Neural cell (in vitro differentiated cells): ENCODE measurements at regions not wholly inside any gene's neighbourhood (a gene's known extent, or its start where the extent isn't known, plus 50 kb on each side); places are given as distances from the start of the nearest gene placed in this dataset.

Experiments
- H2AFZ ChIP-seq: fragments of 200-600, 300-800 bp; sonication (generic), shearing (Covaris generic); 2 replicates; pipeline ENCODE4 v1.6.0; 2014; ENCODE audit warnings: low read depth, mild to moderate bottlenecking, antibody characterized with exemption, low read length, moderate library complexity
- H3F3A ChIP-seq: fragments of 200-600 bp; shearing (Covaris generic); 2 replicates; pipeline ENCODE4 v1.6.1; 2016; ENCODE audit warnings: mild to moderate bottlenecking, moderate library complexity, mixed read lengths, antibody characterized with exemption, low read length; ENCODE audit not compliant: insufficient read depth, poor library complexity, severe bottlenecking
- H3K27ac ChIP-seq: fragments of 200-600, 300-800 bp; sonication (generic), shearing (Covaris generic); 2 replicates; pipeline ENCODE4 v1.5.1; 2014; ENCODE audit warnings: mild to moderate bottlenecking, low read length, moderate library complexity
- H3K27me3 ChIP-seq: fragments of 300-800, 200-600 bp; sonication (generic), shearing (Covaris generic); 2 replicates; pipeline ENCODE4 v1.6.0; 2014; ENCODE audit warnings: mild to moderate bottlenecking, low read depth, low read length, moderate library complexity; ENCODE audit not compliant: insufficient read depth
- H3K36me3 ChIP-seq: fragments of 300-800, 200-600 bp; sonication (generic), shearing (Covaris generic); 2 replicates; pipeline ENCODE4 v1.5.1; 2014; ENCODE audit warnings: mild to moderate bottlenecking, antibody characterized with exemption, low read length, moderate library complexity; ENCODE audit not compliant: insufficient read depth
- H3K4me2 ChIP-seq: fragments of 300-800, 200-600 bp; sonication (generic), shearing (Covaris generic); 2 replicates; pipeline ENCODE4 v1.6.0; 2014; ENCODE audit warnings: mild to moderate bottlenecking, low read length
- H3K4me3 ChIP-seq: fragments of 300-800, 200-600 bp; sonication (generic), shearing (Covaris generic); 2 replicates; pipeline ENCODE4 v1.5.1; 2014; ENCODE audit warnings: mild to moderate bottlenecking, low read length, moderate library complexity
- H3K79me2 ChIP-seq: fragments of 200-600 bp; shearing (Covaris generic); replicated peaks from 2 replicates; pipeline ENCODE4 v1.6.0; 2014; ENCODE audit warnings: mild to moderate bottlenecking, low read length, moderate library complexity; ENCODE audit not compliant: insufficient read depth
- H3K9ac ChIP-seq: fragments of 300-800, 200-600 bp; sonication (generic), shearing (Covaris generic); 2 replicates; pipeline ENCODE4 v1.6.1; 2016; ENCODE audit warnings: mild to moderate bottlenecking, low read length, mixed read lengths
- H3K9me2 ChIP-seq: fragments of 200-600 bp; shearing (Covaris generic); 2 replicates; pipeline ENCODE4 v1.6.1; 2016; ENCODE audit warnings: mild to moderate bottlenecking, low read length, mixed read lengths; ENCODE audit not compliant: insufficient read depth
- H3K9me3 ChIP-seq: fragments of 200-600, 300-800 bp; sonication (generic), shearing (Covaris generic); 2 replicates; pipeline ENCODE4 v1.6.1; 2016; ENCODE audit warnings: mild to moderate bottlenecking, mixed run types, low read length, moderate library complexity, mixed read lengths
- H4K20me1 ChIP-seq: fragments of 200-600 bp; shearing (Covaris generic); 2 replicates; pipeline ENCODE4 v1.6.1; 2016; ENCODE audit warnings: mild to moderate bottlenecking, mixed run types; ENCODE audit not compliant: insufficient read depth
- CTCF ChIP-seq: fragments of 450-650 bp; IDR thresholded peaks from 2 replicates; pipeline ENCODE4 v1.5.1; 2014; ENCODE audit warnings: antibody characterized with exemption, mild to moderate bottlenecking, moderate library complexity; ENCODE audit not compliant: poor library complexity, severe bottlenecking
- EP300 ChIP-seq: fragments of 450-650 bp; conservative IDR thresholded peaks from 2 replicates; pipeline ENCODE4 v1.6.1; 2014; ENCODE audit warnings: antibody characterized with exemption, mild to moderate bottlenecking, moderate library complexity; ENCODE audit not compliant: poor library complexity, severe bottlenecking
- EZH2 ChIP-seq: fragments of 200-600, 300-800 bp; shearing (Covaris generic), sonication (generic); IDR thresholded peaks from 2 replicates; pipeline ENCODE4 v1.6.1; 2014; ENCODE audit warnings: antibody characterized with exemption, low read length, borderline replicate concordance, mild to moderate bottlenecking; ENCODE audit not compliant: insufficient read depth, poor library complexity, severe bottlenecking
- MXI1 ChIP-seq: fragments of 450-650 bp; conservative IDR thresholded peaks from 2 replicates; pipeline ENCODE4 v1.6.1; 2014; ENCODE audit warnings: antibody characterized with exemption, mild to moderate bottlenecking; ENCODE audit not compliant: poor library complexity, severe bottlenecking
- POLR2AphosphoS5 ChIP-seq: IDR thresholded peaks from 2 replicates; pipeline ENCODE4 v1.6.1; 2012
- RAD21 ChIP-seq: fragments of 450-650 bp; conservative IDR thresholded peaks from 2 replicates; pipeline ENCODE4 v1.6.1; 2014; ENCODE audit warnings: antibody characterized with exemption, mild to moderate bottlenecking, moderate library complexity
- REST ChIP-seq: IDR thresholded peaks from 2 replicates; pipeline ENCODE4 v1.6.1; 2012; ENCODE audit warnings: borderline replicate concordance
- SMC3 ChIP-seq: fragments of 450-650 bp; conservative IDR thresholded peaks from 2 replicates; pipeline ENCODE4 v1.6.1; 2014; ENCODE audit warnings: antibody characterized with exemption, mild to moderate bottlenecking, moderate library complexity; ENCODE audit not compliant: poor library complexity
- TAF1 ChIP-seq: IDR thresholded peaks from 2 replicates; pipeline ENCODE4 v1.6.1; 2012; ENCODE audit warnings: low read depth

- no peak overlapping the region for H2AFZ ChIP-seq
- no peak overlapping the region for H3K4me2 ChIP-seq
- no peaks in the 10 kb centered on the region for H3K79me2 ChIP-seq
- H3K27ac ChIP-seq: no peak overlapping the region
- H3F3A ChIP-seq: no peaks in the 10 kb centered on the region
- H3K9ac ChIP-seq: no peak overlapping the region
- H3K9me2 ChIP-seq: no peaks in the 10 kb centered on the region
- H3K27me3 ChIP-seq: no peaks in the 10 kb centered on the region
- no peaks in the 10 kb centered on the region for H3K9me3 ChIP-seq
- H4K20me1 ChIP-seq: no peaks in the 10 kb centered on the region
- no peak for TF ChIP-seq EZH2
- no peak for TF ChIP-seq TAF1
- no peak for TF ChIP-seq RAD21
- TF ChIP-seq REST: no peak
- TF ChIP-seq POLR2AphosphoS5: no peak
- TF ChIP-seq EP300: no peak
- TF ChIP-seq MXI1: no peak
- TF ChIP-seq CTCF: no peak
- TF ChIP-seq SMC3: no peak
- no peak overlapping the region for H3K4me3 ChIP-seq
- H3K36me3 ChIP-seq: no peaks in the 10 kb centered on the region
These were observed 76.4 kb upstream of the PRMT6 start for GRCh38 chr1:106980121-106980520.

- H3K9ac ChIP-seq: no peak overlapping the region
- no peaks in the 10 kb centered on the region for H4K20me1 ChIP-seq
- H3K4me2 ChIP-seq: no peak overlapping the region
These were observed 71.7 kb upstream of the PRMT6 start for GRCh38 chr1:106984801-106985200.

More at GRCh38 chr1:106984801-106985200, 71.7 kb upstream of the PRMT6 start:
- TF ChIP-seq SMC3 (no peak), REST (no peak), RAD21 (no peak), EZH2 (no peak), EP300 (no peak), CTCF (no peak), MXI1 (no peak), POLR2AphosphoS5 (no peak), TAF1 (no peak)
- Histone ChIP-seq H3K79me2 (no peaks in the 10 kb centered on the region), H3K27me3 (no peaks in the 10 kb centered on the region), H3K4me3 (no peak overlapping the region), H3F3A (no peaks in the 10 kb centered on the region), H3K36me3 (no peaks in the 10 kb centered on the region), H3K9me2 (no peaks in the 10 kb centered on the region), H3K27ac (no peak overlapping the region), H3K9me3 (no peaks in the 10 kb centered on the region), H2AFZ (no peak overlapping the region)
